Thyroid gland (tissue), 4 donors: ENCODE measurements at regions not wholly inside any gene's neighbourhood (a gene's known extent, or its start where the extent isn't known, plus 50 kb on each side); places are given as distances from the start of the nearest gene placed in this dataset.

Experiments
- POLR2A ChIP-seq, 2 donors: fragments of 450-650 bp; IDR thresholded peaks; one replicate each; pipeline ENCODE4 v1.6.1; 2017; ENCODE audit warnings: antibody characterized with exemption in 2 of 2, mild to moderate bottlenecking in 2 of 2, moderate library complexity in 1 of 2
- TF ChIP-seq, protein P1 (sequence below), 6 experiments: fragments of 200-600 bp in 3 of 6; fragments of 450-650 bp in 3 of 6; sonication (generic) in 3 of 6; IDR thresholded peaks; one replicate each; pipeline ENCODE4 v1.5.1; 2016 to 2019; ENCODE audit warnings: antibody characterized with exemption in 6 of 6, mild to moderate bottlenecking in 2 of 6, inconsistent platforms in 1 of 6, moderate library complexity in 1 of 6

DNA sequence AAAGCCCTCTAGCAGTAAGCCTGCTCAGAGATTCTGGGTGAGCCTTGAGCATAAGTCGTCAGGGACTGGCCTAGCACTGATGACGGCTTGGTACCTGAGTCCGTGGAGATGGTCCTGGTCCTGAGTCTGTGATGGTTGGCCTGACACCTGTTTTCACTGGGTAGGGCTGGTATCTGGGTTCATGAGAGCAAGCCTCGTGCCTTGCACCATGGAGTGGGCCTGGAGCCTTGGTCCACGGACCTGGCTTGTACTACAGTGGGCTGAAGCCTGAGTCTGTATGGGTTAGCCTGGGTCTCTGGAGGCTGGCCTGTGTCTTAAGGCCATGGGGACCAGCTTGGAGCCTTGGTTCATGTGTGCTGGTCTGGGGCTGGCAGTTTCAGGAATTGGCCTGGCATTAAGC lies 310.3 kb upstream of the ISL1 start:
- TF ChIP-seq, protein P1, sequence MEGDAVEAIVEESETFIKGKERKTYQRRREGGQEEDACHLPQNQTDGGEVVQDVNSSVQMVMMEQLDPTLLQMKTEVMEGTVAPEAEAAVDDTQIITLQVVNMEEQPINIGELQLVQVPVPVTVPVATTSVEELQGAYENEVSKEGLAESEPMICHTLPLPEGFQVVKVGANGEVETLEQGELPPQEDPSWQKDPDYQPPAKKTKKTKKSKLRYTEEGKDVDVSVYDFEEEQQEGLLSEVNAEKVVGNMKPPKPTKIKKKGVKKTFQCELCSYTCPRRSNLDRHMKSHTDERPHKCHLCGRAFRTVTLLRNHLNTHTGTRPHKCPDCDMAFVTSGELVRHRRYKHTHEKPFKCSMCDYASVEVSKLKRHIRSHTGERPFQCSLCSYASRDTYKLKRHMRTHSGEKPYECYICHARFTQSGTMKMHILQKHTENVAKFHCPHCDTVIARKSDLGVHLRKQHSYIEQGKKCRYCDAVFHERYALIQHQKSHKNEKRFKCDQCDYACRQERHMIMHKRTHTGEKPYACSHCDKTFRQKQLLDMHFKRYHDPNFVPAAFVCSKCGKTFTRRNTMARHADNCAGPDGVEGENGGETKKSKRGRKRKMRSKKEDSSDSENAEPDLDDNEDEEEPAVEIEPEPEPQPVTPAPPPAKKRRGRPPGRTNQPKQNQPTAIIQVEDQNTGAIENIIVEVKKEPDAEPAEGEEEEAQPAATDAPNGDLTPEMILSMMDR (IDR thresholded peaks at IDR 0.05), result no peak
- TF ChIP-seq POLR2A (IDR thresholded peaks at IDR 0.05), result no peak
